ENCODE measurements at regions not wholly inside any gene's neighbourhood (a gene's known extent, or its start where the extent isn't known, plus 50 kb on each side); places are given as distances from the start of the nearest gene placed in this dataset.

- no peak for DNase-seq (ENCODE audit: extremely low read depth in 1 of 2, low read depth in 1 of 2)
Observed at GRCh38 chr7:25358926-25359325, 130.6 kb upstream of the NPVF start.

GRCh38 chr7:25359471-25360059 lies 131.3 kb upstream of the NPVF start:
- DNase-seq (ENCODE audit: extremely low read depth in 1 of 2, low read depth in 1 of 2): no peak

- no peak for DNase-seq (ENCODE audit: extremely low read depth in 1 of 2, low read depth in 1 of 2)
Observed at GRCh38 chr7:25360451-25360850, 132.2 kb upstream of the NPVF start.

DNA sequence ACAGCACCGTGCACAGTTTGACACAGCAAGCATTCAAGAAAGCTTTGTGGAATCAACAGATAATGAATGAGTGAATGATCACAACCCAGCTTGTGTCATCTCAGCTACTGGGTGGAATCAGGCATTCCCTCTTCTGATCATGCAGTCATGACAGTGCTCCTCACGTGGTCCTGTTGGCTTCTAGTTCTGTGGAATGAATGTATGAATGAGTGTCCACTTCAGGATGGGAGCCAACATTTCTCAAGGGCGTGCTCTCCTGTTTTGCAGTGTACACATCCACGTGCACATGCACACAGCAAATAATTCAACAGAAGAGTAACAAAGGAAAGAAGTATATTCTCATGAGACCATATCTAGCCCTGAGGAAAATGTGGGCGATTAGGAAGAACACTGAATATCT lies 133.1 kb upstream of the NPVF start:
- DNase-seq (ENCODE audit: extremely low read depth in 1 of 2, low read depth in 1 of 2): no peak

GRCh38 chr7:25361863-25362262 lies 133.6 kb upstream of the NPVF start:
- DNase-seq (ENCODE audit: extremely low read depth in 1 of 2, low read depth in 1 of 2): no peak

- no peak for DNase-seq (ENCODE audit: extremely low read depth in 1 of 2, low read depth in 1 of 2)
Observed at GRCh38 chr7:25368599-25369201, 140.4 kb upstream of the NPVF start.

DNA sequence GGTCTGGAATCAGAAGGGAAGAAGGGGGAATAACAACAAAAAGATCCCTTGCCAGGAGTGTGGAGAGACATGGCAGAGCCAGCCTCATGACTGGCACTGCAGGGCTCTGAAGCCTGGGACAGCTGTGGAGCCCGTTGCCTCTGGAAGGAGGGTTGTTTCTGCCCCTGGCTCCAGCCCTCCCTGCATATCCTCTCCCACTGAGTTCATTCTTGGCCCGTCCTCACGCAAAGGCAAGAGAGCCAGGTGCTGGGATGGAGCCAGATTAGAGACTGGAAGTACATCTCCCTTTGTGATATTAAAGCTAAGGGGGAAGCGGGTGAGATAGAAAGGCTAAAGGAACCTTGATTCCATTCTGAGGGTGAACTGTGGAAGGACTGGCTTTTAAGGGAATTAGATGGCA lies 141.5 kb upstream of the NPVF start:
- DNase-seq (ENCODE audit: extremely low read depth in 1 of 2, low read depth in 1 of 2): no peak

- DNase-seq (ENCODE audit: extremely low read depth in 1 of 2, low read depth in 1 of 2): no peak
Observed at GRCh38 chr7:25371972-25372371, 143.7 kb upstream of the NPVF start.

DNA sequence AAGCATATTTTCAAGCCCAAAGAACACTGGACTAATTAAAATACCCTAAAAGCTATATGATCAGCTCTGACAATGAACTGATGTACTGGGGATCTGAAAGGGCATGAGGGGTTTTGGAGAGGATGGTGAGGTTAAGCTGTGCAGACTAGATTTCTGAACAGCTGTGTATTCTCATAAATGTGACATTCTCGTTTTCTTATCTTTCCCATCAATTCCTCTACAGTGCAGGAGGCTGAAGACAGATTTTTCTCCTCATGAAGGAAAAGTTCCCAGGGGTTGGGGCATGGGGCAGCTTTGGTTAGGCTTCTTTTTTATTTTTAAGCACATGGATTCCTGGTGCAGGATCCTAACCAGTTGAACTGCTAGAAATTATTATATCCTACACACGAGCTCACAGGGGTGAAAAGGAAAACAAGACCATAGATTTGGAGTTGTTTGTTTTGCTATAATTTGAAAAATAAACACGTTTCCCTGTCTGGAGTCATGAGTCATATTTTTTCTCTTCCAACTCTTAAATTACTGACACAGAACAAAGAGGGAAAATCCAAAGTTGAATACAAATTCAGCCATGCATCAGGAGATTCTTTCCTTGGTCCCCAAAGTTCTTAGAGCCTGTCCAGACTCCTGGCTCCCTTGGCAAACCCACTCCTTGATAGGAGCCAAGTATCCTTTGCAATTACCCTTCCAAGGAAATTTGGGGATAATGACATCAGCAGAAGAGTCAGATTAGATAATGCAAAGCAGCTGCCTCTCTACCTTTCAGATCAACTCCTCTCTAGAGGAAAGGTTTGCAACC lies 147.7 kb upstream of the NPVF start:
- no peak for DNase-seq (ENCODE audit: extremely low read depth in 1 of 2, low read depth in 1 of 2)

- DNase-seq (ENCODE audit: extremely low read depth in 1 of 2, low read depth in 1 of 2): no peak
Observed at GRCh38 chr7:25379351-25380300, 151.3 kb upstream of the NPVF start.

DNA sequence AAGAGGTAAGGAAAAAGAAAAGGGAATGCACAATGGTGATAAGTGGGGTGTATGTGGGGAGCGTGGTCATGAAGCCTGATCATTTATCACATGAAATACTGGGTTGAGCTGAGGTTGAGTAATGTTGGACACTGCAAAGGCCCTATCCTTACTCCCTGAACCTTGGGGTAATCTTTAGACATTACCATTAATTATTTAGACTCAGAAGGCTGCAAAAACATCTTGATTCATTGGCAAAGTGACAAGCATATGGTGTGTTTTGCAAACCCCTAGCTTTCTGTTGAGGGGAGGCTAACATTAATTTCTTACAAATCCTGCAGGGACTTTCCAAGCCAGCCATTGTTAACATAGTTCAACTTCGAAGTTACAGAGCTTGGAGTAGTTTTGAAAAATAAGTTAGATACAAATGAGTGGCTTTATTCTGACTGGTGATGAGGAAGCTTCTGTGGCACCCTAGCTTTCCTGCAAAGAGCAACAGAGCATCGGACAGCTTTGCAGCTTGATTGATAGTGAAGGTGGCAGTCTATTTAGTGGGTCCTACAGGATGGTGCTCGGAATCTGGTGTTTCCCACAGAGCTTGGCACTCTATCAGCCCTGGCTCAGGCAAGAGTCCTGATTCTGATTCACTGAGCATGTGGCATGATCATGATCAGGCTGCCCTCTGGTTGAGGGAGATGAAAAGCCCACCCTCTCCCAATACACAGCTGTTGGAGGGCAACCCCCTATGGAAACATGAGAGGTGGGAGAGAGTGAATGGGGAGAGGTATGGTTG lies 153.7 kb upstream of the NPVF start:
- DNase-seq (ENCODE audit: extremely low read depth in 1 of 2, low read depth in 1 of 2): no peak

GRCh38 chr7:25382869-25383268 lies 154.6 kb upstream of the NPVF start:
- DNase-seq (ENCODE audit: extremely low read depth in 1 of 2, low read depth in 1 of 2): no peak

DNA sequence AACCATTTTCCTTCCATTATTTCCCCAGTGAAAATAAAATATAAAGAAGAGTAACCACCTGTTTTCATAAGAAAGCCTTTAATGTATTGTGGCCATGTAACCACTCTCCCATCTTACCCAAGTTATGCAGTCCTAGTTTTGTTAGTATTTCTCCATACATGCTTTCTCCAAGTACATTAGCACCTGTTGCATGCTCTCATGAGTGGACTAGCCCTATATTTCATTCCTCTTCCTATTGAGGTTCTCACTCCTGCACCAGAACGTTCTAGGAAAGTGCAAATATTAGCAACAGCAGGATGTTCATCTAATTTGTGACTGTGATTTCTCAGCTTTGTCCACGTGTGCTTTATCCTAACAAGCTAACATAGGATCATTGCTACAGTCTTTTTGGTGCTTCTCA lies 155.1 kb upstream of the NPVF start:
- no peak for DNase-seq (ENCODE audit: extremely low read depth in 1 of 2, low read depth in 1 of 2)

- no peak for DNase-seq (ENCODE audit: extremely low read depth in 1 of 2, low read depth in 1 of 2)
Observed at GRCh38 chr7:25384788-25385505, 156.7 kb upstream of the NPVF start.

DNA sequence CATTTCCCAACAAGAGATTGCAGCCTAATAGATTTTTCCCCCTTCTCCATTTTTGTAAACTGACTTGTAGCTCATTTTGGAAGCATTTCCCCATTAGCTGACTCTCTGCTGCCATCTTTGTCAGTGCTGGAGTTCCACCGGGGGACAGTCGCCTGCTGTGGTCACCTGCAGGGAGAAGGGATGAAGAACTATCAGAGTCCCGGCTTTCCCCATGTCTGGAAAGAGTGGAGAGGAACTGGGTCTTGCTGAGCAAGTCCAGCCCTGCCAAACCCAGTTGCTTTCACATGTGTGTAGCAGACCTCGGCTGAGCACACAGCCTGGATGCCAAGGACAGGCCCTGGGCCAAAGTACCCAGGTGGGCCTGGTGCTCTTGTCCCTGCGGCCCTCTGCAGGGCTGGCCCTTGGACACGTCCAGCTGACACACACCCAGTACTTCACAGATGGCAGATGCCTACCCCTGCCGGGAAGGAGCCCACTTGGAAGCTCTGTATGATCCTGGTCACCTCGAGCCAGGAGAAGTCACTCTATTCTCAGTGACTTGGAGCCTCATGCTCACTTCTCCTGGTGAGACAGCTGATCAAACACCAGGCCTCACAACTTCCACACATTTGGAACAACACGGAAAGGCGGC lies 157.3 kb upstream of the NPVF start:
- no peak for DNase-seq (ENCODE audit: extremely low read depth in 1 of 2, low read depth in 1 of 2)

DNA sequence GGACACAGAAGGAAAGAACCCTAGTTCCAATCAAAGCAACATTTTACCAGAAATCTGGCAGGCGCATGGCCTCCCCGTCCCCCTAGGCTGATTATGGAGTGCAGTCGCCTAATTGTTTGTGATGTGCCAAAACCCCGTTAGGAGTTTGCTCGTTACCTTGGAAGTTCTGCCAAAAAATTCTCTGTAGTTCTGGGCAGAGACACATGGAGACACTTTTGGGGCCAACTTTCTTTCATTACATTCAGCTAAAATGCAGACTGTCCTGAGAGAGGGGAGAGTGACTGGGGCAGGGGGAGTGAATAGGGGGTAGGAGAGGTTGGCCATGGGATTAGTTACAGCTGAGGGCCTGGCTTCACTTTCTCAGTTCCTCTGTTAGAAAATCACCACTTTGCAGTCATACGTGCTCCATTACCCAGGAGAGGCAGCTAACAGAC lies 158.0 kb upstream of the NPVF start:
- DNase-seq (ENCODE audit: extremely low read depth in 1 of 2, low read depth in 1 of 2): no peak

DNA sequence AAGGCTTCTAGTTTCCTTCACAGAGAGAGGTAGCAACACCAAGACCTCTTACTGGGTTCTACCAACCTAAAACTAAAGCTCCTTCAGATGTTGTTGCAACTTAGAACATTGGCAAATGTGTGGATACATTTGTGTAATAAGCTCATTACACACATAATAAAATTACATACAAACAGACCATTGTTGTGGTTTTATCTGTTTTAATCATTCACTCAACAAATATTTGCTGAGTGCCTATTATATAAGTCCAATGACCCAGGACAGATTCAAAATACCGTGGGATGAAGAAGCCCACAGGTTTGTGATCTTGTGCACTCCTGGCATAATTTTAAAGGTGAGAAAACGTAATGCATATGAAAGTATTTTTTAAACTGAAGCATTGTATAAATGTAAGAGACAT lies 160.4 kb upstream of the NPVF start:
- no peak for DNase-seq (ENCODE audit: extremely low read depth in 1 of 2, low read depth in 1 of 2)

GRCh38 chr7:25389489-25390106 lies 161.3 kb upstream of the NPVF start:
- DNase-seq (ENCODE audit: extremely low read depth in 1 of 2, low read depth in 1 of 2): no peak

DNA sequence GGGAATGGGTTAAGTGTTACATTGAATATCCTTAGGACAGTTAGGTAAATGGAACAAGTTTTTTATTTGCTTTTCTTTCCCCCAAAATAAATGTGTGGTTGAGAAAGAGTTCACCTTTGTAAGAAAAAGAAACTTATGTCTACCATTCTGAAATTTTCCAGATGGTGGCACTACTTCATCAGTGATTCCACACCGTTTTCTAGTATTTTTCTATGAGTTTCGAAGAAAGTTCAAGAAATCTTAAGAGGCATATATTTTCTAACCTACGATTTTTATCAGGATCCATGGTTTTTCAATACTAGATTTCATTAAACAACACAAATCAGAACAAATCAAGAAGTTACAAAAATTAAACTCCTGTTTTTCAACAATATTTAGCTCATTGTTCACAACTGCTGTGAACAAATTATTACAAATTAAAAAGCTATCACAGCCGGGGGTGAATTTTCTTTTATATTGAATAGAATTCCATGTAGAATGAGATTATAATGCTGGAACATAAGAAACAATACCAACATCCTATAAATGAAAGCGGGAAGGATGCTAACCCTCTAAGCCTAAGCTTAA lies 163.1 kb upstream of the NPVF start:
- DNase-seq (ENCODE audit: extremely low read depth in 1 of 2, low read depth in 1 of 2): no peak
